Activated T-helper 2 cell treated with anti-CD3 and anti-CD28 coated beads, Interferon-gamma antibody, Interleukin-2, Interleukin-4, amounts not matched to agents 10 μg/mL and 5 μg/mL and 100 μg/mL, durations not matched to agents 14 hours and 24 hours and 36 hours (primary cell): ENCODE measurements at regions not wholly inside any gene's neighbourhood (a gene's known extent, or its start where the extent isn't known, plus 50 kb on each side); places are given as distances from the start of the nearest gene placed in this dataset.
"Not testable (repeated sequence)": the region's sequence is repeated elsewhere in the genome, so short reads cannot be mapped to it uniquely, and the experiment has no call there.

ENCODE experiments used
- DNase-seq: peaks from one replicate; pipeline ENCODE4 v3.0.0; 2021; ENCODE audit warnings: low spot score
- H3K27ac Mint-ChIP-seq: one replicate; pipeline ENCODE4 v1.8.0; 2021; ENCODE audit warnings: mixed read lengths
- H3K27me3 Mint-ChIP-seq: one replicate; pipeline ENCODE4 v1.8.0; 2021; ENCODE audit warnings: low read depth, mixed read lengths
- H3K36me3 Mint-ChIP-seq: one replicate; pipeline ENCODE4 v1.8.0; 2021; ENCODE audit warnings: low read depth, mixed read lengths
- H3K4me1 Mint-ChIP-seq: one replicate; pipeline ENCODE4 v1.8.0; 2021; ENCODE audit warnings: low read depth, mixed read lengths
- H3K4me3 Mint-ChIP-seq: one replicate; pipeline ENCODE4 v1.8.0; 2021; ENCODE audit warnings: low read depth, mild to moderate bottlenecking, moderate library complexity, mixed read lengths
- H3K9me3 Mint-ChIP-seq: one replicate; pipeline ENCODE4 v1.8.0; 2021; ENCODE audit warnings: mixed read lengths
- intact Hi-C: fragments of 100-400 bp; cut with micrococcal nuclease; formaldehyde crosslinking; loops from one replicate; pipeline ENCODE4 v1.15.1; 2023

DNA sequence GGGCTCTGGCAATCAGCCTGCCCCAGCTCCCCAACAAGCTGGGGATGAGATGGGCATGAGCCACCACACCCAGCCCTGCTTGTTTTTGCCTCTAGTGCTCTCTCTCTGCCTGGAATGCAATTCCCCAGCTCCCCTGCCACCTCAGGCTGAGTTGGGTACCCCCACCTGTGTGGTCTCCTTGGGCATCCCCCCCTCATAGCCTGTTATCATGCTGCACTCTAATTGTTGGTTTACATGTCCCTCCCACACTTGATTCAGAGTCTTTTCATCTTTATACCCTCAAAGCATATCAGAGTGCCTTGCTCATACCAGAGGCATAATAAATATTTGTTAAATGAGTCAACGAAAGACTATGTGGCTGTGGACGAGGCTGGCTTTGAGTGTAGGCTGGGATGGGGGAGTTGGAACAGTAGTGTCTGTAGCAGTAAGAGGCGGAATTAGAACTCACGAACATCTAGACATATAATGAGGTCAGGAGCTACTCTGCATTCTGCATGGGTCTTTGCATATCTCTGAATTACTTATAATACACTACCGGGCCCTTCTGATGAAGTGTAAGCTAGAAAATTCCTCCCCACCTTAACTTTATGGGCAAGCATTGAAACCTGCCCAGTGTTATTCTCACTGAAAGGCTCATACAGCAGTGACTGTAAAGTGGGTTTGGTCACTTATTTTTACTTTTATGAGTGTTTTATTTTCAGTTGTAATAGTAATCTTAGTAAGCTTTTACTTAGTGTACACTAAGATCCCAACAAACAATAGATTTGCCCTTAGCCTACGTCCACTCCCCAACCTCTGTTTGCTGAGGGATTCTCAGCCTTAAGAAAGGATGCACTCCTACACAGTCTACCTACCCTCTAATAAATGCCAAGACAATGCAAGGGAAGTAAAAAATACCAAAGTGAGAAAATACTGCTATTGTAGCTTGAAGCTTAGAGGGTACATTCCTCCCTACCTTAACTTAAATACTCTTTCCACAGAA is 58.7 kb downstream of the EDN1 start:
- intact Hi-C loops, result no loop called here
- H3K27me3 Mint-ChIP-seq, result no peaks in the 10 kb centered on the region
- no peak overlapping the region for H3K27ac Mint-ChIP-seq
- no peak for DNase-seq
- no peak overlapping the region for H3K4me3 Mint-ChIP-seq
- H3K9me3 Mint-ChIP-seq, result peaks cover 4% of the 10 kb centered on the region
- H3K4me1 Mint-ChIP-seq, result no peaks in the 10 kb centered on the region
- H3K36me3 Mint-ChIP-seq, result no peaks in the 10 kb centered on the region

DNA sequence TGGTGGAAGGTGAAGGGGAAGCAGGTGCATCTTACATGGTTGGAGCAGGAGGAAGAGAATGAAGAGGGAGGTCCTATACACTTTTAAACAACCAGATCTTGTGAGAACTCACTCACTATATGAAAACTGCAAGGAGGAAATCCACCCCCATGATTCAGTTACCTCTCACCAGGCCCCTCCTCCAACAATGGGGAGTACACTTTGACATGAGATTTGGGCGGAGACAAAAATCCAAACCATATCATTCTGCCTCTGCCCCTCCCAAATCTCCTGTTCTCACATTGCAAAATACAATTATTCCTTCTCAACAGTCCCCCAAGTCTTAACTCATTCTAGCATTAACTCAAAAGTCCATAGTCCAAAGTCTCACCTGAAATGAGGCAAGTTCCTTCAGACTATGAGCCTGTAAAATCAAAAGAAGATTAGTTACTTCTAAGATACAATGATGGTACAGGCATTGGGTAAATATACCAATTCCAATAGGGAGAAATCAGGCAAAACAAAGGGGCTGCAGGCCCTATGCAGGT is 60.5 kb downstream of the EDN1 start:
- no peaks in the 10 kb centered on the region for H3K36me3 Mint-ChIP-seq
- DNase-seq, result no peak

DNA sequence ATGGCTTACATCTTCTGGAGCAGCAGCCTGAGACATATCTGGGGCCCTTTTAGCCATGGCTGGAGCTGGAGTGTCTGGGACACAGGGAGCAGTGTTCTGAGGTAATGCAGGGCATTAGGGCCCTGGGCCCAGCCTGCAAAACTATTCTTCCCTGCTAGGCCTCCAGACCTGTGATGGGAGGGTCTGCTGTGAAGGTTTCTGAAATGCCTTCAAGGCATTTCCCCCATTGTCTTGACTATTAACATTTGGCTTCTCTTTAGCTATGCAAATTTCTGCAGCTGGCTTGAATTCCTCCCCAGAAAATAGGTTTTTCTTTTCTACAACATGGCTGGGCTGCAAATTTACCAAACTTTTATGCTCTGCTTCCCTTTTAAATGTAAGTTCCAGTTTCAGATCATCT is 61.5 kb downstream of the EDN1 start:
- Mint-ChIP-seq H3K36me3 (no peaks in the 10 kb centered on the region), H3K4me1 (no peaks in the 10 kb centered on the region), H3K27ac (no peak overlapping the region), H3K27me3 (no peaks in the 10 kb centered on the region), H3K9me3 (peaks cover 4% of the 10 kb centered on the region), H3K4me3 (no peak overlapping the region)
- no peak for DNase-seq
- intact Hi-C loops, result no loop called here

More for the DNA sequence above, 60.5 kb downstream of the EDN1 start:
- H3K4me1 Mint-ChIP-seq, result no peaks in the 10 kb centered on the region
- H3K27me3 Mint-ChIP-seq, result no peaks in the 10 kb centered on the region
- H3K27ac Mint-ChIP-seq, result no peak overlapping the region
- H3K4me3 Mint-ChIP-seq, result no peak overlapping the region
- intact Hi-C loops, result no loop called here
- peaks cover 4% of the 10 kb centered on the region for H3K9me3 Mint-ChIP-seq

DNA sequence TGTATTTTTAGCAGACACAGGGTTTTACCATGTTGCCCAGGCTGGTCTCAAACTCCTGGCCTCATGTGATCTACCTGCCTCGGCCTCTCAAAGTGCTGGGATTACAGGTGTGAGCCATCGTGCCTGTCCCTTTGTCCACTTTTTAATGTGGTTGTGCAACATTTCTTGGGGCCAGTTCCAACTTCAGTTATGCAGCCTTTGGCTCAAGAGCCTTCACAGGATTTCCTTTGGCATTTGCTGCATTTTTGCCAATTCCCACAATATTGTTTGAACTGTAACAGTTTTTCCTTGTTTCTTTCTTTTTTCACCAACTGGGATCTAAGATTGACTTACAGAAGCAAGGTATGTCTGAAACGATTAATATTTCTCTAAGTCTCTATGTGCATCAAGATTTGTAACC is 63.6 kb downstream of the EDN1 start:
- H3K9me3 Mint-ChIP-seq, result peaks cover 4% of the 10 kb centered on the region
- H3K27me3 Mint-ChIP-seq, result no peaks in the 10 kb centered on the region
- no peak overlapping the region for H3K27ac Mint-ChIP-seq
- no peak overlapping the region for H3K4me3 Mint-ChIP-seq
- no peak for DNase-seq
- intact Hi-C loops, result no loop called here
- no peaks in the 10 kb centered on the region for H3K36me3 Mint-ChIP-seq
- no peaks in the 10 kb centered on the region for H3K4me1 Mint-ChIP-seq

DNA sequence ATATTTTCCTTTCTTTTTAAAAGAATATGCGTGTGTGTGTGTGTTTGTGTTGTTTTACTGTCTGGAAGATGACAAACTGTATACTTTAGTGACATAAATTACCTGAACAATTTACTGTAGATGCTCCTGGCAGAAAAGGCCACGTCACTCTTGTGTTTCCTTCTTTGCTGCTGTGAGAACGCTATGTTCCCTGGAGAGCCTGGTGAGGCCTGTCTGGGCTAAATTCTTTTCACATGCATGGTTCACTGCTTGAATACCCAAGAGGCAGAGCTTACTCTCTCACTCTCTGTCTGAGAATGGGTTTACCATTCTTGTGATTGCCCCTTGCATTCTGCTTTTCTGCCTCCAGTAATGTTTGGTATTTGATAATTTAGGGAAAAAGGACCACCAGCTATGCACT is 64.3 kb downstream of the EDN1 start:
- H3K4me1 Mint-ChIP-seq, result no peaks in the 10 kb centered on the region
- no peak overlapping the region for H3K4me3 Mint-ChIP-seq
- H3K27ac Mint-ChIP-seq, result no peak overlapping the region
- H3K27me3 Mint-ChIP-seq, result no peaks in the 10 kb centered on the region
- DNase-seq, result no peak
- H3K36me3 Mint-ChIP-seq, result no peaks in the 10 kb centered on the region
- intact Hi-C loops, result no loop called here
- H3K9me3 Mint-ChIP-seq, result peaks cover 4% of the 10 kb centered on the region

DNA sequence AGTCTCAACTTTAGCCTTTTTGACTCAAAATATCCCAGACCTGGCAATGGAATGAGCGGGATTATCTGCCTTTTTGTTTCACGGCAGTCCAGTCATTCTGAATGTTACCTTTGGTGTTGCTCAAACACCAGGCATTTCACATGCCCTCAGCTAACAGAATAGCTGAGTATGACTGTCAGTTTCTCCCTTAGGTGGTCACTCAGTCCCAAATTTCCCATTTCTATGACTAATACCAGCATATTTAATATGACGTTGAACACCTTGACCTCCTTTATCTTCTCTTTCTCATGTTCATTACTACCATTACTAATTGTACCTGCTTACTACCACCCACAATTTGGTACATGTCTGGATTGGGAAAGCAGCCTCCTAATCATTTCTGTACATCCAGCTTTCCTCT is 65.2 kb downstream of the EDN1 start:
- intact Hi-C loops, result no loop called here
- no peaks in the 10 kb centered on the region for H3K4me1 Mint-ChIP-seq

DNA sequence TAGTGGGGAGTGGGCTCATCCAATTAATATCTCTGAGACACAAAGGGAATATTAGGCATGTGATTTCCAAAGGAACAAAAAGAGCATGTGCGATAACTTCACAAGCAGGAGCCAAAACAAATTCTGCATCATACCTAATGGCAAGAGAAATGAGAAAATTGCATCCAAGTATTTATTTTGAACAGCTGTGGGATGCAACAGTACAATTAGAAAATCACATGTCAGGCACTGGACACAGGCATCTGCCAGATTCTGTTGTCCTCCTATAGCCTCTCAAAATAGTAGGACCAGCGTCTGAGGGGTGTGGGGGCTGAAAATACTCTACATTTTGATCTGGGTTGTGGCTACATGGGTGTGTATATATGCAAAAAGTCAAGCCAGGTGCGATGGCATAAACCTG is 66.3 kb downstream of the EDN1 start:
- intact Hi-C loops, result no loop called here
- Mint-ChIP-seq H3K36me3 (no peaks in the 10 kb centered on the region), H3K27me3 (no peaks in the 10 kb centered on the region), H3K27ac (no peak overlapping the region), H3K4me3 (no peak overlapping the region), H3K4me1 (no peaks in the 10 kb centered on the region), H3K9me3 (peaks cover 4% of the 10 kb centered on the region)
- no peak for DNase-seq

More for the DNA sequence above, 65.2 kb downstream of the EDN1 start:
- Mint-ChIP-seq H3K36me3 (no peaks in the 10 kb centered on the region), H3K4me3 (no peak overlapping the region), H3K9me3 (peaks cover 4% of the 10 kb centered on the region), H3K27ac (no peak overlapping the region), H3K27me3 (no peaks in the 10 kb centered on the region)
- no peak for DNase-seq

DNA sequence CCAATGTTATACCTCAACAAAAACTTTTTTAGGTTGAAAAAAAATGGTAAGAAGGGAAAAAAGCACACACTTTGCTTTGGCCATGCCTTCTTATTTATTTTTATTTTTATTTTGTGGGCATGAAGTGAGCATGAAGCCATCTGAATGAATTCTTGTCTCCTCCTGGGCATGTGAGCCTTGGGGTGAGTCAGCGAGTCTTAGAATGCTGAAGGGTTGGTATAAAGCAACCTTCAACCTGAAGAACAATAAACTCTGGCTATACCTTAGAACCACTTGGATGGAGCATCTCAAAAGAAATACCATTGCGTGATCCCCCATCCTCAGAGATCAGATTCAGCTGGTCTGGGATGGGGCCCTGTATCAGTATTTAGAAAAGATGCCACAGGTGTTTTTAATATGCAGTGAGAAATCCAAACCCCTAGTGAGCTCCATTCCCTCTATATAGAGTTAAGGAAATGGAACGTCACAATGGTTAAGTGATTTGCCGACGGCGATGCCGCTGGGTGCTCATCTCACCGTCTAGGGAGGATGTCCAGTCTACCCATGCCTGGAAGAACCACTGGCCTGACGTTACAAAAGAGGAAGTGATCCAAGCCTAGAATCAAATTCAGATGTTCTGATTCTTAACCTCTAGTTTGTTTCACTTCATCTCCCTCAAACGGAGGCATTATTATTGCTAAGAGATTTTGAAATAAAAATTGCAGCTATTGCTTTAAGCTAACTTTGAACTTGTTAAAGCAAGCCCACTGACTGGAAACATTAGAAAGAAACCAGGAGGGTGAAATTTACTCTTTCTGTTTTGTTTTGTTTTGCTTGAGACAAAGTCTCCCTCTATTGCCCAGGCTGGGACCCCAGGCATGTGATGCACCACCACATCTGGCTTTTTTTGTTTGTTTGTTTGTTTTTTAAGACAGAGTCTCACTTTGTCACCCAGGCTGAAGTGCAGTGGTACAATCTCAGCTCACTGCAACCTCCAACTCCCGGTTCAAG is 67.1 kb downstream of the EDN1 start:
- no peaks in the 10 kb centered on the region for H3K27me3 Mint-ChIP-seq
- H3K36me3 Mint-ChIP-seq, result no peaks in the 10 kb centered on the region
- peaks cover 2% of the 10 kb centered on the region for H3K9me3 Mint-ChIP-seq
- H3K4me1 Mint-ChIP-seq, result no peaks in the 10 kb centered on the region
- intact Hi-C loops, result no loop called here
- H3K4me3 Mint-ChIP-seq, result no peak overlapping the region
- no peak for DNase-seq
- no peak overlapping the region for H3K27ac Mint-ChIP-seq

DNA sequence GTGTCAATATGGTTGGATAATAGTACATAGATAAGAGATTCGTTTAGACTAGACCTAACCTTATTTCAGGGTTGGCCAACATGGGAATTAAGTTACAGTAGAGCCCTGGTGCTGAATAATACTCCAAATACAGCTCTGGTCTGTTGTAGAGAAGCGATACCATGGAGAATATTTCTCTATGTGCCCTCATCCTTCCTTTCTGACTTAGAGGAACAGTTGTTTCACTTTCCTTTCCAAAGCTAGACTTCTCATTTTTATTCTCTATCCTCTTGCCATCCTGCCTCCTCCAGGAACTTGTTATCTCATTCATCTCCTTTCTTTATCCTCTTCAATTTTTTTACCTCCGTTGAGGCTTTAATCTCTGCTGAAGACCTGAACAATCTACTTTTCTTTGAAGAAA is 68.9 kb downstream of the EDN1 start:
- H3K27me3 Mint-ChIP-seq, result no peaks in the 10 kb centered on the region
- no peak overlapping the region for H3K27ac Mint-ChIP-seq
- no peak for DNase-seq
- H3K4me1 Mint-ChIP-seq, result no peaks in the 10 kb centered on the region
- no peaks in the 10 kb centered on the region for H3K9me3 Mint-ChIP-seq
- H3K36me3 Mint-ChIP-seq, result no peaks in the 10 kb centered on the region
- intact Hi-C loops, result no loop called here
- H3K4me3 Mint-ChIP-seq, result no peak overlapping the region

DNA sequence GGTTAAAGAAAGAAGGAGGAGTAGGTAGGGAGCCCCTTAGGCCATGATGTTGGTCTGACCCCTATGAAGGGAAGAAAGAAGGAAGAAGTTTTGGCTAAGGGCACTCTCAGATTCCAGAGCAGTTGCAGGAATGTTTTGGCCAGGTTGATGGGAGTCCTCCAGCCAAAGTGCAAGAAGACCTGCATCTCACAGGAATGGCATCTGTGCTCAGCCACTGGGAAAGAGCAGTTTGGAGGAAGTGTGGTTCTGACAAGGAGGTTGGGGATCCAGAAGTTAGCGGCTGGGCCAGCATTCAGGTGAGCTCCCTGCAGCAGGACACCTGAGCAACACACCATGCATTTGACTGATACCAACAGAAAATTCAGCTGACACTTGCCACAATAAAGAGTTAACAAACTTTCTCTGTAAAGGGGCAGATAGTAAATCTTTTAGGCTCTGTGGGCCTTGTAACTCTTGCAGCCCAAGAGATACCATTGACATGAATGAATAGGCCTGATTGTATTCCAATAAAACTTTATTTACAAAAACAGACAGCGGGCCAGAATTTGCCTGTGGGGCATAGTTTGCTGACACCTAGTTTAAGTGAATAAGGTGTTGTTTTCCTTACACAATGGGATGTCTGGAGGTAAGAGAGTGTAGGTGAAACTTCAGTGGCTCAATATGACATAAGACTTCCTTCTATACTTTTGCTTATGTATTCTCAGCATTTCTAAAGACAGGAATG is 71.0 kb downstream of the EDN1 start:
- Mint-ChIP-seq H3K4me1 (no peaks in the 10 kb centered on the region), H3K36me3 (no peaks in the 10 kb centered on the region), H3K9me3 (no peaks in the 10 kb centered on the region), H3K4me3 (no peak overlapping the region), H3K27me3 (no peaks in the 10 kb centered on the region), H3K27ac (no peak overlapping the region)
- DNase-seq, result no peak
- intact Hi-C loops, result no loop called here

DNA sequence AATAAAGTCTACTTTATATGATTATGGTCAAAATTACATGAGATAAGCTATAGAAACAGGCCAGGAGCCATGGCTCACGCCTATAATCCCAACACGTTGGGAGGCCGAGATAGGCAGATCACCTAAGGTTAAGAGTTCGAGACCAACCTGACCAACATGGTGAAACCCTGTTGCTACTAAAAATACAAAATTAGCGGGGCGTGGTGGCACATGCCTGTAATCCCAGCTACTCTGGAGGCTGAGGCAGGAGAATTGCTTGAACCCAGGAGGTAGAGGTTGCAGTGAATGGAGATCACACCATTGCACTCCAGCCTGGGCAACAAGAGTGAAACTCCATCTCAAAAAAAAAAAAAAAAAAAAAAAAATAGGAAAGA is 73.1 kb downstream of the EDN1 start:
- H3K27me3 Mint-ChIP-seq, intact Hi-C loops, H3K36me3 Mint-ChIP-seq, H3K4me1 Mint-ChIP-seq, H3K9me3 Mint-ChIP-seq, DNase-seq, H3K4me3 Mint-ChIP-seq, H3K27ac Mint-ChIP-seq: not testable (repeated sequence)

DNA sequence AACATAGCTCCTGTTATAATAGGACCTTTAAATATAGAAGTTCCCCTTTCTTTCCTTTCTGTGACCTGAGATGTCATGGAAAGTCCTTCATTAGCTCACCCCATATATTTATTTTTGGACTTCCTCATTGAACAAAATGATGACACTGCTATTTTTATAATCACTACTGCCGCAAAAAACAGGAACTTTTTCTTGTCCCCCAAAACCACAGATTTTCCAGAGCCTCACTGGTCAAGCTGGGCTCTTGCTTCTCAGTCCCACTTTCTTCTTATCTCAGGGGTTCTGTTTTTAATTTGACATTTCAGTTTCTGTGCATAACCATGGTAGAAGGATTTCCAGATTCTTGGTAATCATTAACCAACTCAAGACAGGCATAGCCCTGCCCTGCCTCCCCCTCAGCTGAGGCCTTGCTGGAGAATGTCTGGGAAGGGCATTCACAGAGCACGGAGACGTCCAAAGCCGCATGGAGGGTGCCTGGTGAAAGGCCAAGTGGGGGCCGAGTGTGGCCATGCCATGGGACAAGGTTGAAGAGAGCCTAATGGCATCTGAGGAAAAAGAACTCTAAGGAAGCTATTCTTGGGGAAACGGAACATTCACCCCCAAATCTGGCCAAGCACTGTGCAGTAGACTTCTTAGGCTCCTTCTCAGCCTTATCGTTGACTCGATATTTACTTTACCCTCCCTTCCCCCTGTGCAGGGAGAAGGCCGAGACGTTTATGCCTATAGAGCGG is 73.7 kb downstream of the EDN1 start:
- DNase-seq, result no peak
- peaks cover 2% of the 10 kb centered on the region for H3K27me3 Mint-ChIP-seq
- no peaks in the 10 kb centered on the region for H3K36me3 Mint-ChIP-seq
- no peak overlapping the region for H3K4me3 Mint-ChIP-seq
- intact Hi-C loops, result no loop called here
- H3K9me3 Mint-ChIP-seq, result no peaks in the 10 kb centered on the region
- no peak overlapping the region for H3K27ac Mint-ChIP-seq
- no peaks in the 10 kb centered on the region for H3K4me1 Mint-ChIP-seq
